ENCODE measurements at regions not wholly inside any gene's neighbourhood (a gene's known extent, or its start where the extent isn't known, plus 50 kb on each side); places are given as distances from the start of the nearest gene placed in this dataset.
"Not testable (repeated sequence)": the region's sequence is repeated elsewhere in the genome, so short reads cannot be mapped to it uniquely, and the experiment has no call there.

DNA sequence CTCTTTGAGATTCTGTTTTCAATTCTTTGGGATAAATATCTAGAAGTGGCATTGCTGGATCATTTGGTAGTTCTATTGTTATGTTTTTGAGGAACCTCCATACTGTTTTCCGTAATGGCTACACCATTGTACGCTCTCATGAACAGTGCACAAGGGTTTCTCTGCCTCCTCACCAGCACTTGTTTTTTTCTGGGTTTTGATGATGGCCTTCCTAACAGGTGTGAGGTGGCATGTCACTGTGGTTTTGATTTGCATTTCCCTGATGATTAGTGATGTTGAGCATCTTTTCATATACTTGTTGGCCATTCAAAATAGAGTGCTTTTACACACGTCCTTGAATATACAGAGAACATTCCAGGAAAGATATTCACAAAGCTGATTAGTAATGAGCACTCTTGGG lies 86.8 kb upstream of the ADORA2B start:
- TF ChIP-seq, protein P1, sequence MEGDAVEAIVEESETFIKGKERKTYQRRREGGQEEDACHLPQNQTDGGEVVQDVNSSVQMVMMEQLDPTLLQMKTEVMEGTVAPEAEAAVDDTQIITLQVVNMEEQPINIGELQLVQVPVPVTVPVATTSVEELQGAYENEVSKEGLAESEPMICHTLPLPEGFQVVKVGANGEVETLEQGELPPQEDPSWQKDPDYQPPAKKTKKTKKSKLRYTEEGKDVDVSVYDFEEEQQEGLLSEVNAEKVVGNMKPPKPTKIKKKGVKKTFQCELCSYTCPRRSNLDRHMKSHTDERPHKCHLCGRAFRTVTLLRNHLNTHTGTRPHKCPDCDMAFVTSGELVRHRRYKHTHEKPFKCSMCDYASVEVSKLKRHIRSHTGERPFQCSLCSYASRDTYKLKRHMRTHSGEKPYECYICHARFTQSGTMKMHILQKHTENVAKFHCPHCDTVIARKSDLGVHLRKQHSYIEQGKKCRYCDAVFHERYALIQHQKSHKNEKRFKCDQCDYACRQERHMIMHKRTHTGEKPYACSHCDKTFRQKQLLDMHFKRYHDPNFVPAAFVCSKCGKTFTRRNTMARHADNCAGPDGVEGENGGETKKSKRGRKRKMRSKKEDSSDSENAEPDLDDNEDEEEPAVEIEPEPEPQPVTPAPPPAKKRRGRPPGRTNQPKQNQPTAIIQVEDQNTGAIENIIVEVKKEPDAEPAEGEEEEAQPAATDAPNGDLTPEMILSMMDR (IDR thresholded peaks at IDR 0.05) = not testable (repeated sequence)
- TF ChIP-seq POLR2A (IDR thresholded peaks at IDR 0.05) = not testable (repeated sequence)
